ENCODE measurements at regions not wholly inside any gene's neighbourhood (a gene's known extent, or its start where the extent isn't known, plus 50 kb on each side); places are given as distances from the start of the nearest gene placed in this dataset.

DNA sequence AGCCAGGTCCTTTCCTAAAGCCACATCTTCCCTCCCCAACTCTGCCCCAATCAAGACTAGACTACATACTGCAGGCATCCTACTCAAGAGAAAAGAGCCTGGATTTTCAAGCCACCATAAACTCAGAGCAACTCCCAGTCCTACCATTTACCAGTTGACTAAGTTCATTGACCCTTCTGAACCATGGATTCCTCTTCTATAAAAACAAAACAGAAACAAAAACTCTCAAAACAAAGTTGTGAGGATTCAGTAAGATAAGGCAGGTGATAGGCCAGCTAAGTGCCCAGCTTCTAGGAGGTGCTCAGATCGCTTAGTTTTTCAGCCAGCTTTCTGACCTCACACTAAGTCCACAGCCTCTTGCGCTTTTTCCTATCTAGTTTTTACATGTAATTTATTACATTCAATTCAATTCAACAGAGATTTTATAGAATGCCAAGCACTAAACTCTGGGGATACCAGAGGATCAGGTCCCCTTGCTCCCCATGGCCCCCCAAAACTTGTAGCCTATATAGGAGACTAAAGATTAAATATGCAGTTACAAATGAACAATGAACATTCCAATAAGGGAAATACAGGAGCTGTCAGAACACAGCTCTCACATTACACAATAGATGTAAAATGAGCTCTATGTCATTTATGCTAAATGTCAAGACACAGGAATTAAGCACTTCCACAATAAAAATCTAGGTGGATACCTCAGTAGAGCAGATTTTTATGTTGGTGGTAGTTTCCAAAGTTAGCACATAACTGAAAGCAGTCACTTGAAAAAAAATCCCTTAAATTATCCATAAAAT lies 104.5 kb upstream of the EGLN3 start:
- no peak for TF ChIP-seq SUZ12 (IDR thresholded peaks at IDR 0.05; ENCODE audit: extremely low read depth, insufficient read depth, insufficient read length)
- no peak for TF ChIP-seq YY1 (IDR thresholded peaks at IDR 0.05; ENCODE audit: insufficient read depth, insufficient read length)

Measured in NT2/D1 (cell line).